Urinary bladder (tissue), 3 donors: ENCODE measurements at regions not wholly inside any gene's neighbourhood (a gene's known extent, or its start where the extent isn't known, plus 50 kb on each side); places are given as distances from the start of the nearest gene placed in this dataset.

ENCODE experiments used
- DNase-seq: peaks from one replicate; pipeline ENCODE4 v3.0.0-alpha.2; 2015; ENCODE audit errors: extremely low spot score
- H3K27ac ChIP-seq: one replicate; pipeline ENCODE4 v1.5.1; 2013; ENCODE audit warnings: low read depth, mild to moderate bottlenecking, moderate library complexity
- H3K36me3 ChIP-seq: one replicate; pipeline ENCODE4 v1.6.1; 2013; ENCODE audit warnings: mild to moderate bottlenecking, moderate library complexity; ENCODE audit not compliant: insufficient read depth
- H3K4me1 ChIP-seq: one replicate; pipeline ENCODE4 v1.6.1; 2013; ENCODE audit warnings: mild to moderate bottlenecking, moderate library complexity; ENCODE audit not compliant: insufficient read depth
- H3K4me3 ChIP-seq: one replicate; pipeline ENCODE4 v1.5.1; 2013; ENCODE audit warnings: low read depth, low read length
- WGBS: extraction: QIAGEN DNeasy Blood & Tissue Kit; methylation state at CpG from one replicate; pipeline ENCODE4 v1.1.7; 2013; 5-methylcytosine and 5-hydroxymethylcytosine counted together
- donor health status: healthy with polysubstance abuse.
- donor health status: healthy.

GRCh38 chr22:48021991-48022401 is 1259.5 kb downstream of the TBC1D22A start:
- DNase-seq = no peak
- Histone ChIP-seq H3K36me3 (no peaks in the 10 kb centered on the region), H3K4me3 (no peak overlapping the region), H3K4me1 (no peaks in the 10 kb centered on the region), H3K27ac (no peak overlapping the region)
- 63% methylated on average over 4 of the region's 4 CpGs for WGBS

GRCh38 chr22:48018346-48018745 is 1255.9 kb downstream of the TBC1D22A start:
- H3K36me3 ChIP-seq = no peaks in the 10 kb centered on the region
- no peak overlapping the region for H3K27ac ChIP-seq
- no peak overlapping the region for H3K4me3 ChIP-seq
- no peaks in the 10 kb centered on the region for H3K4me1 ChIP-seq
- no peak for DNase-seq
- WGBS = 30% methylated on average over 5 of the region's 5 CpGs

DNA sequence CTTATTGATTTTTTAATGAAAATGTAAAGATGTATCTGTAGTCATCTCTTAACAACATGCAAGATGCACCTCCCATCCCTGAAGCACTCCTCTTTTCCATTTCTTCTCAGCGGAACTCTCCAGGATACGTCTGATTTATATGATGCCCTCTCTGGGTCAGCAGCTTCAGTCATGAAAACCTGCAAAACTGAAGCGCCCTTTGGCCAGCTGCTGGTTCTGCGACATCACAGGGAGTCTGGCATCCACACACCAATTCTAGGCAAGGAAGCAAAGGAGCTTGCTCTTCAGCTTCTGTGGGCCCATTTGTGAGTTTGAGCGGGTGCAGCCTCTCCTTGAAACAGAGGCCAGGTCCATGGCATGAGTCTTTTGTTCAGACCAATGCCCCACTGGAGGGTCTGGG is 1253.3 kb downstream of the TBC1D22A start:
- WGBS = 89% methylated on average over 5 of the region's 5 CpGs
- Histone ChIP-seq H3K36me3 (no peaks in the 10 kb centered on the region), H3K4me1 (no peaks in the 10 kb centered on the region), H3K27ac (no peak overlapping the region), H3K4me3 (no peak overlapping the region)
- no peak for DNase-seq

GRCh38 chr22:48004936-48005335 is 1242.5 kb downstream of the TBC1D22A start:
- Histone ChIP-seq H3K4me1 (no peaks in the 10 kb centered on the region), H3K4me3 (no peak overlapping the region), H3K27ac (no peak overlapping the region), H3K36me3 (no peaks in the 10 kb centered on the region)
- WGBS = 89% methylated on average over 4 of the region's 4 CpGs
- no peak for DNase-seq

- Histone ChIP-seq H3K4me3 (no peak overlapping the region), H3K4me1 (no peaks in the 10 kb centered on the region), H3K27ac (no peak overlapping the region), H3K36me3 (no peaks in the 10 kb centered on the region)
- no peak for DNase-seq
- 54% methylated on average over 6 of the region's 6 CpGs for WGBS
Measured at GRCh38 chr22:48004038-48004437, 1241.6 kb downstream of the TBC1D22A start.

- Histone ChIP-seq H3K4me1 (no peaks in the 10 kb centered on the region), H3K4me3 (no peak overlapping the region), H3K27ac (no peak overlapping the region), H3K36me3 (no peaks in the 10 kb centered on the region)
- 59% methylated on average over 11 of the region's 11 CpGs for WGBS
- no peak for DNase-seq
Measured at GRCh38 chr22:48001101-48001500, 1238.7 kb downstream of the TBC1D22A start.

- no peak overlapping the region for H3K27ac ChIP-seq
- 86% methylated on average over 8 of the region's 8 CpGs for WGBS
- H3K36me3 ChIP-seq = no peaks in the 10 kb centered on the region
- no peak overlapping the region for H3K4me3 ChIP-seq
- no peak for DNase-seq
- H3K4me1 ChIP-seq = no peaks in the 10 kb centered on the region
Measured at GRCh38 chr22:47997612-47998011, 1235.2 kb downstream of the TBC1D22A start.

GRCh38 chr22:47997052-47997590 is 1234.7 kb downstream of the TBC1D22A start:
- Histone ChIP-seq H3K27ac (no peak overlapping the region), H3K36me3 (no peaks in the 10 kb centered on the region), H3K4me3 (no peak overlapping the region), H3K4me1 (no peaks in the 10 kb centered on the region)
- DNase-seq = no peak
- WGBS = 64% methylated on average over 10 of the region's 10 CpGs

- Histone ChIP-seq H3K27ac (no peak overlapping the region), H3K4me1 (no peaks in the 10 kb centered on the region), H3K4me3 (no peak overlapping the region), H3K36me3 (no peaks in the 10 kb centered on the region)
- 92% methylated on average over 8 of the region's 8 CpGs for WGBS
- no peak for DNase-seq
Measured at GRCh38 chr22:47996446-47996857, 1234.0 kb downstream of the TBC1D22A start.

DNA sequence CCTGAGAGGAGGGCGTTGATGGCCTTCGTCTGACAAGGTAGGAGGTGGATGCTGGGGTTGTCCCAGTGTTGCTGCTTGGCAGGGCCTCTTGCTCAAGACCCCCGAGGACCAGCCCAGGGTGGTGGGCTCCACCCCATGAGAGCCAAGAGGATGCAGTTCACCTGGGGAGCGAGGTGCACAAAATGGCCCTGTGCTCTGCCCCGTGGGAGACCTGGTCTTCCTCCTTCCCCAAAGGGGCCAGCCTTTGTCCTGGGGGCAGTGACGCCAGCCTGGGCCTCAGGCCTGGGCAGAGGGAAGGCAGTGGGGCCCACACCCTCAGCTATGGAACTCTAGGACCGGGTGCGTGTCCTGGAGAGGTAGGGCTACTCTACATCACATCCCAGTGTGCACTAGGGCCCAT is 1233.3 kb downstream of the TBC1D22A start:
- no peak overlapping the region for H3K4me3 ChIP-seq
- WGBS = 90% methylated on average over 8 of the region's 8 CpGs
- DNase-seq = no peak
- no peaks in the 10 kb centered on the region for H3K36me3 ChIP-seq
- H3K27ac ChIP-seq = no peak overlapping the region
- no peaks in the 10 kb centered on the region for H3K4me1 ChIP-seq

DNA sequence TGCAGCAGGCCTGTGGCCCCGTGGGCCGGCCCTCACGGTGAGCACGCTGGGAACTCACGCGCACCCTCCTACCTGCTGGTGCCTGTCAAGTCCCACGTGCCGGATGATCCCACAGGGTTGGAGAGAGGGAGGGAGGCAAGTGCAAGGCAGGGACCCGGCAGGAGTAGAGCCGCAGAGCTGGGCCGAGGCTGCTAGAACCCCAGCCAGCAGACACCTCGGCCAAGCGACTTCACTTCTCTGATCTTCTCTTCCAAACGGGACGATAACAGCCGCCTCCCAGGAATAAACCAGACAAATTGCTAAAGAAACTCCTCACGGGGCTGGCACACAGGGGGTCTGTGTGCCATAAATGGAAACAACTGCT is 1232.8 kb downstream of the TBC1D22A start:
- WGBS = 75% methylated on average over 17 of the region's 17 CpGs
- no peaks in the 10 kb centered on the region for H3K4me1 ChIP-seq
- DNase-seq = no peak

DNA sequence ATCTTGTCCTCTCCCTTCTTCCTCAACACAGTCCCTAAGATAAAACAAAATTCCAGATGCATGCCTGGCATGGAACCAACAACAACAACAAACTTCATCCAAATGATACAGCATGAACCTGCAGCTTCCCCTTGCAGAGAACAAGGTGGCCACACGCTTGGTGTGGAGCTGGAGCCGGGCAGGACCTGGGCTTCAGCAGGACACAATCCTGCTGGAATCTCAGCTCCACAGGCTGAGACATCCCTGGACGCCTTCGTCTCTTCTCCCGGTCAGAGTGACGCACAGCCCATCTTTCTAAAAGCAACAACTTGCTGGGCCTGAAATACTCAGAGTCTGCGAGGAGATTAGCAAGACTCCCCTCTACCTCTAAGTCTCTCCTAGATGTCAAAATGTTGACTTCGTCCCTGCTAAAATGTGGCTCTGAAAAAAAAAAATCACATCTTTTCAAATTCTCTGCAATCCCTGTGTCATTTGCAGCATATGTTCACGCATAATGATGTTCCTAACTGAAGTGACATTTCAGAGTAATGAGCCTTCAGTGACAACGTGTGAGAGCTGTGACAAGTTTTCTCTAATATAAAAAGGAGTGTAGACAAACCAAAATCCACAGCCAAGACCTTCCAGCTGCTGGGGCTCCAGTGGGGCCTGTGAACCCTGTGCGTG is 1232.3 kb downstream of the TBC1D22A start:
- 72% methylated on average over 11 of the region's 11 CpGs for WGBS
- Histone ChIP-seq H3K27ac (no peak overlapping the region), H3K4me3 (no peak overlapping the region), H3K4me1 (no peaks in the 10 kb centered on the region), H3K36me3 (no peaks in the 10 kb centered on the region)
- no peak for DNase-seq

More for the DNA sequence above, 1232.8 kb downstream of the TBC1D22A start:
- H3K36me3 ChIP-seq = no peaks in the 10 kb centered on the region
- H3K27ac ChIP-seq = no peak overlapping the region
- no peak overlapping the region for H3K4me3 ChIP-seq

GRCh38 chr22:47994045-47994444 is 1231.6 kb downstream of the TBC1D22A start:
- 86% methylated on average over 3 of the region's 3 CpGs for WGBS
- H3K4me3 ChIP-seq = no peak overlapping the region
- no peak overlapping the region for H3K27ac ChIP-seq
- H3K4me1 ChIP-seq = no peaks in the 10 kb centered on the region
- no peak for DNase-seq
- no peaks in the 10 kb centered on the region for H3K36me3 ChIP-seq

DNA sequence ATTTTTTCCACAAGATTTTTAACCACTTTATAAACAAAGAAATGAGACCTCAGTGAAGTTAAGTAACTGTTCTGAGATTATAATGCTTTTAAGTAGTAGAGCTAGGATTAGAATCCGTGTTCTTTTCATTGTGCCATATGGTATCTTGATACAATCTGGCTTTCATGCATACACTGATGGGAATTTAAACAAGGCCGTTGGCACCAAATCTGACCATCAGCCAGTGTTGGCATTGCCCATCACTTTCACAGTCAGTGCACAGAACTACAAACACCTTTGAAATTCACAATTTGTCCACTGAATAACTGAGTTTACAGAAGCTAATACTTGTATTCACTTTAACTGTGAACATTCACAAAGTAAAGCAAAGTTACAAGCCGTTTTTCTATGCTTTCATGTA is 1228.0 kb downstream of the TBC1D22A start:
- WGBS = 38% methylated on average over 3 of the region's 3 CpGs
- no peak for DNase-seq
- H3K27ac ChIP-seq = no peak overlapping the region
- H3K4me3 ChIP-seq = no peak overlapping the region
- H3K4me1 ChIP-seq = no peaks in the 10 kb centered on the region
- H3K36me3 ChIP-seq = no peaks in the 10 kb centered on the region
